Activated CD8-positive, alpha-beta T cell treated with anti-CD3 and anti-CD28 coated beads for 36 hours (primary cell): ENCODE measurements at regions not wholly inside any gene's neighbourhood (a gene's known extent, or its start where the extent isn't known, plus 50 kb on each side); places are given as distances from the start of the nearest gene placed in this dataset.
"Not testable (repeated sequence)": the region's sequence is repeated elsewhere in the genome, so short reads cannot be mapped to it uniquely, and the experiment has no call there.

Experiments
- ATAC-seq: fragments of 200-7000 bp; cut with Tn5 transposase; one replicate; pipeline ENCODE4 v1.10.0; 2021; ENCODE audit warnings: mild to moderate bottlenecking, moderate library complexity
- CTCF ChIA-PET: fragments of 350-600 bp; sonication (Branson Sonifier 250); formaldehyde crosslinking; loops from one replicate; lab custom pipeline; 2021; ENCODE audit warnings: antibody characterized with exemption; lab: Charles Lee
- POLR2A ChIA-PET: fragments of 350-600 bp; sonication (Branson Sonifier 250); formaldehyde crosslinking; loops from one replicate; lab custom pipeline; 2021; ENCODE audit warnings: antibody characterized with exemption; lab: Charles Lee
- DNase-seq: peaks from one replicate; pipeline ENCODE4 v3.0.0-alpha.2; 2020
- H3K27ac Mint-ChIP-seq: one replicate; pipeline ENCODE4 v1.8.0; 2021; ENCODE audit warnings: mild to moderate bottlenecking, mixed read lengths
- H3K27me3 Mint-ChIP-seq: one replicate; pipeline ENCODE4 v1.8.0; 2021; ENCODE audit warnings: mixed read lengths
- H3K36me3 Mint-ChIP-seq: one replicate; pipeline ENCODE4 v1.8.0; 2021; ENCODE audit warnings: low read depth, mixed read lengths
- H3K4me1 Mint-ChIP-seq: one replicate; pipeline ENCODE4 v1.8.0; 2021; ENCODE audit warnings: low read depth, mixed read lengths
- H3K4me3 Mint-ChIP-seq: one replicate; pipeline ENCODE4 v1.8.0; 2021; ENCODE audit warnings: mild to moderate bottlenecking, moderate library complexity, mixed read lengths
- H3K9me3 Mint-ChIP-seq: one replicate; pipeline ENCODE4 v1.8.0; 2021; ENCODE audit warnings: mixed read lengths
- CTCF ChIP-seq: fragments of 200-600 bp; IDR thresholded peaks from one replicate; pipeline ENCODE4 v1.8.0; 2022; ENCODE audit warnings: antibody characterized with exemption, mild to moderate bottlenecking
- intact Hi-C: fragments of 100-400 bp; cut with micrococcal nuclease; formaldehyde crosslinking; loops from one replicate; pipeline ENCODE4 v1.10.0; 2022

GRCh38 chr19:56912401-56913112, 72.0 kb upstream of the PEG3 start:
- Mint-ChIP-seq H3K9me3 (peaks cover 27% of the 10 kb centered on the region), H3K36me3 (no peaks in the 10 kb centered on the region), H3K4me3 (no peak overlapping the region), H3K27me3 (no peaks in the 10 kb centered on the region), H3K4me1 (no peaks in the 10 kb centered on the region), H3K27ac (no peak overlapping the region)
- CTCF ChIA-PET = no interaction called here
- no peak for TF ChIP-seq CTCF
- intact Hi-C loops = no loop called here
- POLR2A ChIA-PET = interaction anchor here (0.6 kb wide), 2 partner anchors 36 to 366 kb away, joined by 3 to 4 read pairs; no protein-coding TSS in a partner anchor
- DNase-seq (no peak), ATAC-seq (no peak)

GRCh38 chr19:56913113-56913455, 72.6 kb upstream of the PEG3 start:
- H3K27me3 Mint-ChIP-seq, H3K4me3 Mint-ChIP-seq, CTCF ChIA-PET, DNase-seq, POLR2A ChIA-PET, intact Hi-C loops, H3K36me3 Mint-ChIP-seq, H3K27ac Mint-ChIP-seq, ATAC-seq, H3K4me1 Mint-ChIP-seq: not testable (repeated sequence)
- peaks cover 22% of the 10 kb centered on the region for H3K9me3 Mint-ChIP-seq

GRCh38 chr19:56916528-56916927, 76.0 kb upstream of the PEG3 start:
- ChIA-PET POLR2A (no interaction called here), CTCF (no interaction called here)
- no peak for TF ChIP-seq CTCF
- peaks cover 2% of the 10 kb centered on the region for H3K36me3 Mint-ChIP-seq
- no peak overlapping the region for H3K4me3 Mint-ChIP-seq
- no peak overlapping the region for H3K27ac Mint-ChIP-seq
- no peak for ATAC-seq
- no peak for DNase-seq
- intact Hi-C loops = no loop called here
- no peaks in the 10 kb centered on the region for H3K27me3 Mint-ChIP-seq
- no peaks in the 10 kb centered on the region for H3K4me1 Mint-ChIP-seq
- peaks cover 37% of the 10 kb centered on the region for H3K9me3 Mint-ChIP-seq

- intact Hi-C loops = no loop called here
- ATAC-seq (no peak), DNase-seq (no peak)
- peaks cover 2% of the 10 kb centered on the region for H3K36me3 Mint-ChIP-seq
- ChIA-PET CTCF (no interaction called here), POLR2A (no interaction called here)
- H3K27ac Mint-ChIP-seq = no peak overlapping the region
- H3K4me3 Mint-ChIP-seq = no peak overlapping the region
- H3K27me3 Mint-ChIP-seq = no peaks in the 10 kb centered on the region
- no peaks in the 10 kb centered on the region for H3K4me1 Mint-ChIP-seq
- peaks cover 34% of the 10 kb centered on the region for H3K9me3 Mint-ChIP-seq
- TF ChIP-seq CTCF = no peak
Measured at GRCh38 chr19:56917529-56917928, 77.0 kb upstream of the PEG3 start.

GRCh38 chr19:56917998-56918397, 77.5 kb upstream of the PEG3 start:
- POLR2A ChIA-PET = no interaction called here
- no peaks in the 10 kb centered on the region for H3K4me1 Mint-ChIP-seq
- no peak for ATAC-seq
- H3K36me3 Mint-ChIP-seq = peaks cover 2% of the 10 kb centered on the region
- H3K9me3 Mint-ChIP-seq = peaks cover 33% of the 10 kb centered on the region
- no peak overlapping the region for H3K4me3 Mint-ChIP-seq
- intact Hi-C loops = no loop called here
- no peaks in the 10 kb centered on the region for H3K27me3 Mint-ChIP-seq
- no peak overlapping the region for H3K27ac Mint-ChIP-seq
- CTCF ChIA-PET = no interaction called here
- TF ChIP-seq CTCF = no peak
- DNase-seq = no peak
